OCI-LY3 (cell line): ENCODE measurements at regions not wholly inside any gene's neighbourhood (a gene's known extent, or its start where the extent isn't known, plus 50 kb on each side); places are given as distances from the start of the nearest gene placed in this dataset.

Experiments used
- CTCF ChIP-seq: fragments of 200-600, 300-600 bp; sonication (generic); IDR thresholded peaks from 2 replicates; pipeline ENCODE4 v1.5.1; 2014; ENCODE audit warnings: antibody characterized with exemption, low read length, low read depth
- EZH2phosphoT487 ChIP-seq: fragments of 200-600 bp; shearing (Covaris generic); IDR thresholded peaks from 2 replicates; pipeline ENCODE4 v1.6.1; 2018; ENCODE audit warnings: antibody characterized with exemption, mixed run types, low read depth

GRCh38 chr7:50832744-50833143 is 50.0 kb upstream of the GRB10 start:
- TF ChIP-seq CTCF, result no peak
- no peak for TF ChIP-seq EZH2phosphoT487
